ENCODE measurements at regions not wholly inside any gene's neighbourhood (a gene's known extent, or its start where the extent isn't known, plus 50 kb on each side); places are given as distances from the start of the nearest gene placed in this dataset.
A peak's percentile ranks its signal among the peaks of the same experiment; 100 is the strongest.

DNA sequence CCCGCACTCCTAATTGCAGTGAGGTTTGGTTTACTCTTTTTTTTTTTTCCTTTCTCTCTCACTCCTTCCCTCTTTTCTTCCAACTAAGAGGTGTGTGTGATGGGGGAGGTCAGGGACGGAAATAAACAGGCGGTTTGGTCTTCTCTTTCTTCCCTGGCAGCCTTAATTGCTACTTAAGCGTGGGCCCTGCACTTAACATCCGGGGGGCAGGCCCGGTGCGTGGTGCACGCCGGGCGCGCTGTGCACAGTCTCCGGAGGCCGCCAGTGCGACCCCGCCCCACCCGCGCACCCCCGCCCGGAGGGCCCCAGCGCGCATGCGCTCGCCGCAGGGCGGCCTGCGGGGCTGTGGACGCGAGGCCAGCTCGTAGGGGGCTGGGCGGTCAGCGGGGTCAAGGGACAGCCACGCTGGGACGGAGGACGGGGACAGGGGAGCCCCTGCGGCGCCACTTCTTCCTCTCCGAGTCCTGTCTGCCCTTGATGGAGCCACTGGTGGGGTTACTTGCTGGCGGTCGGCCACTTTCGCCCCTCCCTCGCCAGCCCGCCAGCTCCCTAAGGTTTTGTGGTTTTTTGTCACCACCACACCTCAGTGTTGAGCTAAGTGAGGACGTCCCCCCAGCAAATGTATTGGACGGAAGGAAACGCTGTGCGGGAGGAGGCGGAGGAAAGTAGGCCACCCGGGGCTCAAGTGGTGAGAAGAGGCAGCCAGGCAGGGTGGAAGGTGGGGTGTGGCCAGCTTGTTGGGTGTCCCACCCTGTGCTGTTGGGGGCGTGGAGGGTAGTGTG, 120.9 kb downstream of the MRM1 start:
- DNase-seq = peak; percentile 71
- peak overlapping the region; percentile 23 to 57 (median 47) for H3K4me3 ChIP-seq
- H3K27ac ChIP-seq = peak overlapping the region in 3 of 4 donors; percentile 49 to 61 (median 57)
- intact Hi-C loops (cut with DNase I) = no loop called here
- no peaks in the 10 kb centered on the region for H3K36me3 ChIP-seq
- H3K4me1 ChIP-seq = peaks cover 0 to 18% (median 13%) of the 10 kb centered on the region in 4 donors
- H3K27me3 ChIP-seq = peaks cover 0 to 4% (median 0%) of the 10 kb centered on the region in 3 donors
- no peaks in the 10 kb centered on the region for H3K9me3 ChIP-seq
- WGBS, 2 donors = 3% methylated on average over 49 of the region's 49 CpGs
- TF ChIP-seq POLR2AphosphoS5 (IDR thresholded peaks at IDR 0.05) (no peak), POLR2A (IDR thresholded peaks at IDR 0.05) (no peak), CTCF (IDR thresholded peaks at IDR 0.05) (no peak), EP300 (IDR thresholded peaks at IDR 0.05) (no peak)

- H3K27me3 ChIP-seq = peaks cover 0 to 10% (median 0%) of the 10 kb centered on the region in 3 donors
- H3K36me3 ChIP-seq = no peaks in the 10 kb centered on the region
- TF ChIP-seq EP300 (IDR thresholded peaks at IDR 0.05) (no peak), POLR2A (IDR thresholded peaks at IDR 0.05) (no peak), CTCF (IDR thresholded peaks at IDR 0.05) (no peak), POLR2AphosphoS5 (IDR thresholded peaks at IDR 0.05) (no peak)
- DNase-seq = no peak
- 64 to 67% methylated on average over 6 of the region's 6 CpGs for WGBS, 2 donors
- H3K9me3 ChIP-seq = no peaks in the 10 kb centered on the region
- H3K4me3 ChIP-seq = peak overlapping the region in 3 of 4 donors; percentile 45 to 57 (median 49)
- H3K4me1 ChIP-seq = peaks cover 0 to 18% (median 13%) of the 10 kb centered on the region in 4 donors
- H3K27ac ChIP-seq = peak overlapping the region in 1 of 4 donors; percentile 61
- intact Hi-C loops (cut with DNase I) = no loop called here
Observed at GRCh38 chr17:36722903-36723263, 121.5 kb downstream of the MRM1 start.

GRCh38 chr17:36723459-36724025, 122.2 kb downstream of the MRM1 start:
- H3K27ac ChIP-seq = no peak overlapping the region
- 68 to 73% methylated on average over 6 of the region's 6 CpGs for WGBS, 2 donors
- H3K36me3 ChIP-seq = no peaks in the 10 kb centered on the region
- H3K4me3 ChIP-seq = no peak overlapping the region
- no peaks in the 10 kb centered on the region for H3K9me3 ChIP-seq
- H3K4me1 ChIP-seq = peaks cover 0 to 18% (median 13%) of the 10 kb centered on the region in 4 donors
- TF ChIP-seq EP300 (IDR thresholded peaks at IDR 0.05) = no peak
- TF ChIP-seq CTCF (IDR thresholded peaks at IDR 0.05) = no peak
- no peak for TF ChIP-seq POLR2AphosphoS5 (IDR thresholded peaks at IDR 0.05)
- TF ChIP-seq POLR2A (IDR thresholded peaks at IDR 0.05) = no peak
- peaks cover 0 to 16% (median 6%) of the 10 kb centered on the region in 3 donors for H3K27me3 ChIP-seq
- DNase-seq = no peak
- intact Hi-C loops (cut with DNase I) = no loop called here

DNA sequence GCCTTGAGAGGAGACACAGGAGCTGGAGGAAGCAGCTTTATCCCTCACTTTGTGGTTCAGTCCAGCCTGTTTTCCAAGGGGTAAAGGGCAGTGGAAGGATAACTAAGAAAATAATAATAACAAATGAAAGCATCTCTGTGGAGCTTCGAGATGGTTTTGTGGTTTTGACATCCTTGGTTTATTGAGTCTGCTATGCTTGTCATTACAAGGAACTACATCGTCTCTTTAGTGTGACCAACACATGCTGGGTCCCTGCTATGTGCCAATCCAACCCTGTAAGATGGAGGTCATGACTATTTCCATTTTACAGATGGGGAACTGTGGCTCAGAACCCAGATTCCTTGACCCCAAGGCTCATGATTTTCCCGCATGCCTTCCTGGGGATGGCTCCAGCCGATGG, 124.8 kb downstream of the MRM1 start:
- Histone ChIP-seq H3K4me3 (no peak overlapping the region), H3K27ac (no peak overlapping the region), H3K36me3 (no peaks in the 10 kb centered on the region), H3K4me1 (peaks cover 0 to 18% (median 13%) of the 10 kb centered on the region in 4 donors), H3K27me3 (peaks cover 0 to 43% (median 30%) of the 10 kb centered on the region in 3 donors), H3K9me3 (no peaks in the 10 kb centered on the region)
- TF ChIP-seq POLR2A (IDR thresholded peaks at IDR 0.05) (no peak), EP300 (IDR thresholded peaks at IDR 0.05) (no peak), POLR2AphosphoS5 (IDR thresholded peaks at IDR 0.05) (no peak), CTCF (IDR thresholded peaks at IDR 0.05) (no peak)
- 83 to 88% methylated on average over 4 of the region's 4 CpGs for WGBS, 2 donors
- intact Hi-C loops (cut with DNase I) = no loop called here
- DNase-seq = no peak
